Esophagus muscularis mucosa (tissue), 4 donors: ENCODE measurements at regions not wholly inside any gene's neighbourhood (a gene's known extent, or its start where the extent isn't known, plus 50 kb on each side); places are given as distances from the start of the nearest gene placed in this dataset.

Source experiments
- DNase-seq: peaks from one replicate; pipeline ENCODE4 v3.0.0-alpha.2; 2017; ENCODE audit errors: extremely low spot score
- H3K27ac ChIP-seq, 4 donors: fragments of 200-600 bp; sonication (generic); replicated peaks in 1 of 4; 1 replicate in 3 of 4; 2 replicates in 1 of 4; pipeline ENCODE4 v1.5.1; 2016 to 2019; ENCODE audit warnings: mild to moderate bottlenecking in 1 of 4
- H3K27me3 ChIP-seq, 4 donors: fragments of 200-600 bp; sonication (generic); one replicate each; pipeline versions ENCODE4 v1.5.1 to v1.6.0; 2016 to 2019
- H3K36me3 ChIP-seq, 4 donors: fragments of 200-600 bp; sonication (generic); one replicate each; pipeline ENCODE4 v1.5.1; 2016 to 2019
- H3K4me1 ChIP-seq, 4 donors: fragments of 200-600 bp; sonication (generic); one replicate each; pipeline ENCODE4 v1.5.1; 2016 to 2019
- H3K4me3 ChIP-seq, 4 donors: fragments of 200-600 bp; sonication (generic); 1 replicate in 2 of 4; 2 replicates in 2 of 4; pipeline ENCODE4 v1.5.1; 2016 to 2019; ENCODE audit warnings: mild to moderate bottlenecking in 4 of 4, moderate library complexity in 1 of 4
- H3K9me3 ChIP-seq, 4 donors: fragments of 200-600 bp; sonication (generic); 1 replicate in 3 of 4; 2 replicates in 1 of 4; pipeline ENCODE4 v1.5.1; 2016 to 2019
- EP300 ChIP-seq: sonication (generic); formaldehyde crosslinking; IDR thresholded peaks from one replicate; pipeline ENCODE4 v1.6.1; 2017; ENCODE audit warnings: antibody characterized with exemption
- POLR2A ChIP-seq: fragments of 450-650 bp; IDR thresholded peaks from one replicate; pipeline ENCODE4 v1.6.1; 2017; ENCODE audit warnings: antibody characterized with exemption, moderate library complexity, mild to moderate bottlenecking, low read depth
- POLR2AphosphoS5 ChIP-seq, 2 donors: sonication (generic); formaldehyde crosslinking; IDR thresholded peaks; one replicate each; pipeline ENCODE4 v1.6.1; 2017; ENCODE audit warnings: antibody characterized with exemption in 2 of 2
- WGBS: methylation state at CpG from one replicate; pipeline ENCODE4 v1.1.5; 2018; 5-methylcytosine and 5-hydroxymethylcytosine counted together
- intact Hi-C: fragments of 100-400 bp; cut with DNase I; formaldehyde crosslinking; loops from one replicate; pipeline ENCODE4 v1.15.1; 2023
- TF ChIP-seq, protein P1 (sequence below), 3 experiments: fragments of 200-600 bp in 2 of 3; fragments of 450-650 bp in 1 of 3; sonication (generic) in 2 of 3; IDR thresholded peaks; one replicate each; pipeline ENCODE4 v1.5.1; 2017 to 2019; ENCODE audit warnings: antibody characterized with exemption in 3 of 3, mild to moderate bottlenecking in 2 of 3, moderate library complexity in 1 of 3

DNA sequence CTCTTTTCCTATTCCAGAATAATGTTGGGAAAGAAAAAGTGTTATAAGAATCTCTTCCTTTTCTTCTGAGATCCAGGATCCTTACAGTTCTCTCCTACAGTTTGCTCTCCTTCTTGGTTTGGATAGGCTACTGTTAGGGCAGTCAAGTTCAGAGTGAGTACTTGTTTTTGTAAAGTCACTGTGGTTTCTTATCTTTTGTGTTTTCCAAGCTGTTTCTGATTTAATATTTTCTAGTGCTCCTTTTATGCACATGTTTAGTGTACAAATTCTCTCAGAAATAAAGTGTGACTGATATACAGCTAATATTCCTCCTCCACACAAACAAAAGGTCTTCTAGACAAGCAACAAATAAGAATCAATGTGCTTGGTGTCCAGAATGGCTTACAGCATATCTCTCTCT, 107.7 kb downstream of the BACH1 start:
- no peak for TF ChIP-seq POLR2A
- TF ChIP-seq, protein P1, sequence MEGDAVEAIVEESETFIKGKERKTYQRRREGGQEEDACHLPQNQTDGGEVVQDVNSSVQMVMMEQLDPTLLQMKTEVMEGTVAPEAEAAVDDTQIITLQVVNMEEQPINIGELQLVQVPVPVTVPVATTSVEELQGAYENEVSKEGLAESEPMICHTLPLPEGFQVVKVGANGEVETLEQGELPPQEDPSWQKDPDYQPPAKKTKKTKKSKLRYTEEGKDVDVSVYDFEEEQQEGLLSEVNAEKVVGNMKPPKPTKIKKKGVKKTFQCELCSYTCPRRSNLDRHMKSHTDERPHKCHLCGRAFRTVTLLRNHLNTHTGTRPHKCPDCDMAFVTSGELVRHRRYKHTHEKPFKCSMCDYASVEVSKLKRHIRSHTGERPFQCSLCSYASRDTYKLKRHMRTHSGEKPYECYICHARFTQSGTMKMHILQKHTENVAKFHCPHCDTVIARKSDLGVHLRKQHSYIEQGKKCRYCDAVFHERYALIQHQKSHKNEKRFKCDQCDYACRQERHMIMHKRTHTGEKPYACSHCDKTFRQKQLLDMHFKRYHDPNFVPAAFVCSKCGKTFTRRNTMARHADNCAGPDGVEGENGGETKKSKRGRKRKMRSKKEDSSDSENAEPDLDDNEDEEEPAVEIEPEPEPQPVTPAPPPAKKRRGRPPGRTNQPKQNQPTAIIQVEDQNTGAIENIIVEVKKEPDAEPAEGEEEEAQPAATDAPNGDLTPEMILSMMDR (IDR thresholded peaks at IDR 0.05): no peak
- Histone ChIP-seq H3K4me1 (no peaks in the 10 kb centered on the region), H3K27me3 (no peaks in the 10 kb centered on the region), H3K27ac (no peak overlapping the region), H3K36me3 (no peaks in the 10 kb centered on the region), H3K4me3 (no peak overlapping the region), H3K9me3 (no peaks in the 10 kb centered on the region)
- intact Hi-C loops: no loop called here
- no peak for DNase-seq

DNA sequence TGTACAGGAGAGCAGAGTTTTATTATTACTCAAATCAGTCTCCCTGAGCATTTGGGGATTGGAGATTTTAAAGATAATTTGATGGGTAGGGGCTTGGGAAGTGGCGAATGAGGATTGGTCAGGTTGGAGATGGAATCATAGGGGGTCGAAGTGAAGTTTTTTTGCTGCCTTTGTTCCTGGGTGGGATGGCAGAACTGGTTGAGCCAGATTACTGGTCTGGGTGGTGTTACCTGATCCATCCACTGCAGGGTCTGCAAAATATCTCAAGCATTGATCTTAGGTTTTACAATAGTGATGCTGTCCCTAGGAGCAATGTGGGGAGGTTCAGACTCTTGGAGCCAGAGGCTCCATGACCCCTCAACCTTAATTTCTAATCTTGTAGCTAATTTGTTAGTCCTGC, 108.8 kb downstream of the BACH1 start:
- intact Hi-C loops: no loop called here
- no peak overlapping the region for H3K4me3 ChIP-seq
- no peaks in the 10 kb centered on the region for H3K27me3 ChIP-seq
- no peak overlapping the region for H3K27ac ChIP-seq
- no peaks in the 10 kb centered on the region for H3K9me3 ChIP-seq
- TF ChIP-seq, protein P1 (IDR thresholded peaks at IDR 0.05): no peak
- TF ChIP-seq POLR2AphosphoS5 (IDR thresholded peaks at IDR 0.05) (no peak), POLR2A (no peak), EP300 (no peak)
- no peaks in the 10 kb centered on the region for H3K36me3 ChIP-seq
- H3K4me1 ChIP-seq: no peaks in the 10 kb centered on the region
- DNase-seq: no peak
- 97% methylated on average over 2 of the region's 2 CpGs for WGBS

DNA sequence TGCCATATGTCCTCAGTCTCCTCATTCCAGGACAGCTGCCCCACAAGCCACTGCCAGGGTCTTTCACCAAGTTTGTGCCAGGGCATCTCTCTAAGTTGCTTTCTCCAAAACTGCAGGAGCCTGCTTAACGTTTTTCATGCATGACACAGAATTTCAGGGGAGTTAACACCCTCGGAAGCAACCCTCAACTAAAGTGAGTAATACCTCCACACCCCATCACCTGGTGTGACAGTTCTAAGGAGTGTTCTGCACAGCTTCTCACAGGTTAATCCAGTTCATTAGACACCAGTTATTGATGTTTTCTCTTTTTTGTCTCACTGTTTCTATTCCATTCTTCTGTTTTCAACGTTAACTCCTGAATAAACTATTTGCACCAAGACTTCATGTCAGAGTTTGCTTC, 115.0 kb downstream of the BACH1 start:
- H3K4me3 ChIP-seq: no peak overlapping the region
- H3K27me3 ChIP-seq: no peaks in the 10 kb centered on the region
- no peaks in the 10 kb centered on the region for H3K36me3 ChIP-seq
- H3K9me3 ChIP-seq: no peaks in the 10 kb centered on the region
- no peak for DNase-seq
- H3K4me1 ChIP-seq: no peaks in the 10 kb centered on the region
- no peak overlapping the region for H3K27ac ChIP-seq
- 74% methylated on average over 3 of the region's 3 CpGs for WGBS
- intact Hi-C loops: no loop called here
- TF ChIP-seq, protein P1 (IDR thresholded peaks at IDR 0.05): no peak
- no peak for TF ChIP-seq EP300
- TF ChIP-seq POLR2AphosphoS5 (IDR thresholded peaks at IDR 0.05): no peak
- no peak for TF ChIP-seq POLR2A

DNA sequence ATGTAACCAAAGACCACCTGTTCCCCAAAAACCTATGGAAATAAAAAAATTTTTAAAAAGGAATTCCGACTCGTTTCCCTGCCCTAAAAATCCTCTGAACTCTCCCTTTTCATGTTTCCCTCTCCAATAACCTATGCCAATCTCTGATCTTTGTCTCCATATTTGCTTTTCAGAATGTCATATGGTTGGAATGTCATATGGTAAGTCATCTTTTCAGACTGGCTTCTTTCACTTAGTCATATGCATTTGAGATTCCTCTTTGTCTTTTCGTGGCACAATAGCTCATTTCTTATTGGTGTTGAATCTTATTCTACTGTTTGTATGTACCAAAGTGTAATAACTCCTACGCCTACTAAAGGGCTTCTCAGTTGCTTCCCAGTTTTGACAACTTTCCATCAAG, 117.5 kb downstream of the BACH1 start:
- DNase-seq: no peak

DNA sequence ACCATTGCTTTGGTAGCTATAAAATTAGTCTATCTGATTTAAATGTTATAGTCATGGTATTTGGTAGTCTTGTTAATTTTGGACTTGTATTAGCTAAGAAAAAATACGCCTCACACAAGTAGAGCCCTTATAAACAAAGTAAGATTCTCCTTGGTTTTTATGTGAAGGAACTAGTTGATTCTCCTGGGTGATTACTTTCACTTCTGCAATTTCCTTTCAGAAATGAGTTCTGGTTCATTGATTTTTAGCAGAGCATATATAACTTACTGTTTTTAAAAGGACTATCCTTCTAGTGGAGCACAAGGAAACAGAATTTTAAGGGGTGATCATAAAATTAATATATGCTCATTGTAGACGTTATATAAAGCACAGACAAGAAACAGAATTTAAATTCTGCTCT, 120.1 kb downstream of the BACH1 start:
- TF ChIP-seq EP300 (no peak), POLR2AphosphoS5 (IDR thresholded peaks at IDR 0.05) (no peak), POLR2A (no peak)
- TF ChIP-seq, protein P1 (IDR thresholded peaks at IDR 0.05): no peak
- intact Hi-C loops: no loop called here
- 91% methylated on average over 2 of the region's 2 CpGs for WGBS
- no peak overlapping the region for H3K4me3 ChIP-seq
- H3K27ac ChIP-seq: no peak overlapping the region
- no peaks in the 10 kb centered on the region for H3K9me3 ChIP-seq
- no peaks in the 10 kb centered on the region for H3K4me1 ChIP-seq
- H3K27me3 ChIP-seq: no peaks in the 10 kb centered on the region
- DNase-seq: no peak
- no peaks in the 10 kb centered on the region for H3K36me3 ChIP-seq

More for the DNA sequence above, 117.5 kb downstream of the BACH1 start:
- H3K27me3 ChIP-seq: no peaks in the 10 kb centered on the region
- intact Hi-C loops: no loop called here
- no peaks in the 10 kb centered on the region for H3K4me1 ChIP-seq
- H3K4me3 ChIP-seq: no peak overlapping the region
- TF ChIP-seq POLR2A: no peak
- no peak for TF ChIP-seq POLR2AphosphoS5 (IDR thresholded peaks at IDR 0.05)
- TF ChIP-seq, protein P1 (IDR thresholded peaks at IDR 0.05): no peak
- no peak for TF ChIP-seq EP300
- H3K36me3 ChIP-seq: no peaks in the 10 kb centered on the region
- 94% methylated on average over 4 of the region's 4 CpGs for WGBS
- no peak overlapping the region for H3K27ac ChIP-seq
- no peaks in the 10 kb centered on the region for H3K9me3 ChIP-seq
